Activated T-cell treated with anti-CD3 and anti-CD28 coated beads for 48 hours (primary cell): ENCODE measurements at regions not wholly inside any gene's neighbourhood (a gene's known extent, or its start where the extent isn't known, plus 50 kb on each side); places are given as distances from the start of the nearest gene placed in this dataset.
"Not testable (repeated sequence)": the region's sequence is repeated elsewhere in the genome, so short reads cannot be mapped to it uniquely, and the experiment has no call there.

ENCODE experiments used
- DNase-seq: peaks from one replicate; pipeline ENCODE4 v3.0.0-alpha.2; 2020; ENCODE audit warnings: low read depth

DNA sequence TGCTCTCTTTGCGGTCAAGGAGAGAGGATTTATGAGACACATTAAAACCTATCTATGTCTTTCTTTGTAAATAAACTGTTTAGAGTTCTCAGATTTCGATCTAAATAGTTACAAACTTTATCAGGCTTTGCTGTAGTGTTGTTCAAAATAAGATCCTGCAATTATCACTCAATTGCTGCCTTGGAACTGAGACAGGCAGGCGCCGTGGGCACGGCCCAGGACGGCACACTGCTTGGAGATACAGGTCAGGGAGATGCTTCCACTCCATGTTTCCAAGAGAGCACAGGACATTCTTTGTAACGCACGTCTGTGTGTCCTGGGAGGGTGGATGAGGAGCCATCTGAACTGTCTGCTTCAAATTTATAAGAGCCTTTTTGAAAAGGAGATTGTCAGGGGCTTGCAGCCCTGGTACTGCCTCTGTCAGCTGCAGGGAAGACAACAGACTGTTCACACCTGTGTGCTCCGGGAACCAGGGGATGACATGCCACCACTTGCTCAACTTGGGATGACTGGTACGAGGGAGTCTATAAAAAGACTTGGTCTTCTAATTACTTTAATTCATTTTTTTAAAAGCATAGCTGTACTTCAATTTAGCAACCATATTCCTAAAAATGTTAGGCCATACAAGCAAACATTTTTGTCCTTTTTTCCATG is 472.9 kb upstream of the RUNX1 start:
- DNase-seq: no peak

DNA sequence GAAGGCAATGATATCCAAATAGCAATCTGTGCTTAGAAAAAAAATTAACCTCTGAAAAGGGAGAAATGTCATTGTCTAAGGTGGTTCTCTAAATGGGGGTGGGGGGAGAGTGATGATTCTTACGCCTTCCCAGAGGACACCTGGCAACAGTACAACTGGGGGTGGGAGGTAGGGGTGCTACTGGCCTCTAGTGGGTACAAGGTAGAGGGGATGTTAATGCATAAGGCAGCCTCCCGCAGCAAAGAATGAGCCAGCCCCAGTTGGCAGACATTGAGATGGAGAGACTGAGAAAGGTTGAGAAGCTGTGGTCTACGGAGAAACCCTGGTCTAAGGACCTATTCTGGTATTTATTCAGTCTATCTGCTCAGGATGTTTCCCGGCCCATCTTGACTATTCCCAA is 472.2 kb upstream of the RUNX1 start:
- no peak for DNase-seq

DNA sequence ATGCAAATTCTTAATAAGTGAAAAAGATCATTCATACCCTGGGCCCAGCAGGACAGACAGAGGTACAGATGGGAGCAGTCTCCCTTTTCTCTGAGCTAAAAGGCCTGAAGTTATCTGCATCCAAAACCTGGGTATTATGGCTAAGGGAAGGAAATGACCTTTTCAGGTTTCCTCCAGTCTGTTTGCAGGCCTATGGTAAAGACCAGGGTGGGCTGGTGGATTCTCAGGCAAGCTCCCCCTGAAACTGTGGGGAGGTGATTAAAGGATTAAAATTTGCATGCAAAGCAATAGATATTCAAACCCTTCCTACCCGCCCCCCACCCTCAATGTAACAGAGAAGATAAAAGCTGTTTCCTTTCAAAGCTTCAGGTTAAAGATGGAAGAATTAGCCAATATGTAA is 471.8 kb upstream of the RUNX1 start:
- DNase-seq: no peak

DNA sequence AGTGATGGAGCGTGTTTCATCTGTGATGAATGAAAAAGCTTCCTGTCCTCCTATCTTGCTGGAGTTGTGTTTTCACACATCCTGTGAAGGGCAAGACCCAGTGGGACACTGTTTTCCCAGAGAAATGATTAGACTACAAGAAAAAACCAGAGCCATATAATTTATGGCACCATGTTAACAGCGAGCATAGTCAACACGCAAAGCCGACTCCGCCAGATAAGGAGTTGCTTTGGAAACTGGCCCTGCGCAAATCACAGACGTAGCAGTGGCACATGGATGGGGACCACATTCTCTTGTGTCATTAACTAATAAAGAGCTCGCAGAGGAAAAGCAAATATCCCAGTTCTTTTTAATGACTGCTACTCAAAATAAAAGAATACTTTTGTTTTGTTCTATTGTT is 471.2 kb upstream of the RUNX1 start:
- DNase-seq: no peak

DNA sequence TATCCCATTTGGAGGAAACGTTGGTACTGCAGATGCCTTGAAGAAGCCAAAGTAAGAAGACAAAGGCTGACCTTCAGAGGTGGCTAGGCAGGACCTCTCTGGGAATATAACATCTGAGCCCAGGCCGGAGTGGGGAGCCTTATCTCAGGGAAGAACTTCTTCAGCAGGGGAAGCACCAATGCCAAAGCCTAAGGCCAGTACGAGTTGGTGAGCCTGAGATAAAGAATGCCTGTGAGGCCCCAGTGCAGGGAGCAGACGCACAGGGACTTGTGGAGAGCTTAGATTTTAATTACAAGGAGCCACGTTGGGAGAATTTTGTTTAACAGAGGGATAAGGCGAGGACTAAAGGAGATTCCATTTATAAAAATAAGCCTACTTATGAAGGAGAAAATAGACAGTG is 468.8 kb upstream of the RUNX1 start:
- DNase-seq: no peak

DNA sequence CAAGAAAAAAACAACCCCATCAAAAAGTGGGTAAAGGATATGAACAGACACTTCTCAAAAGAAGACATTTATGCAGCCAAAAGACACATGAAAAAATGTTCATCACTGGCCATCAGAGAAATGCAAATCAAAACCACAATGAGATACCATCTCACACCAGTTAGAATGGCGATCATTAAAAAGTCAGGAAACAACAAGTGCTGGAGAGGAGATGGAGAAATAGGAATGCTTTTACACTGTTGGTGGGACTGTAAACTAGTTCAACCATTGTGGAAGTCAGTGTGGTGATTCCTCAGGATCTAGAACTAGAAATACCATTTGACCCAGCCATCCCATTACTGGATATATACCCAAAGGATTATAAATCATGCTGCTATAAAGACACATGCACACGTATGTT is 467.2 kb upstream of the RUNX1 start:
- DNase-seq: not testable (repeated sequence)

DNA sequence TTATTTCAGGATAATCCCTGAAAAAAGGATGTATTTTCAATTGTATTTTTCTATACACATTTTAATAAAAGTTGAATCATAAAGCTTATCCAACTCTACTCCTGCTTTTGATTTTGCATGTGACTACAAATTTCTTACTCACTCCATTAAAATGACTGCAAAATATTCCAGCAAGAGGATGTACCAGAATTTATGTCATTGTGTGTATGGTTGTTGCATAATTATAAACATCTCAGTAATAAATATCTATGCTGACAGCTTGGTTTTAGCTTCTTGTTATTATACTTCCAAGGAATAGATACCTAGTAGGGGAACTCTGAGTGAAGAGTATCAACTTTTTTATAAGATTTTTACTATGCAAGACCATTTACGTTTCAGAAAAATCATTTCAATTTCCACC is 463.2 kb upstream of the RUNX1 start:
- no peak for DNase-seq

DNA sequence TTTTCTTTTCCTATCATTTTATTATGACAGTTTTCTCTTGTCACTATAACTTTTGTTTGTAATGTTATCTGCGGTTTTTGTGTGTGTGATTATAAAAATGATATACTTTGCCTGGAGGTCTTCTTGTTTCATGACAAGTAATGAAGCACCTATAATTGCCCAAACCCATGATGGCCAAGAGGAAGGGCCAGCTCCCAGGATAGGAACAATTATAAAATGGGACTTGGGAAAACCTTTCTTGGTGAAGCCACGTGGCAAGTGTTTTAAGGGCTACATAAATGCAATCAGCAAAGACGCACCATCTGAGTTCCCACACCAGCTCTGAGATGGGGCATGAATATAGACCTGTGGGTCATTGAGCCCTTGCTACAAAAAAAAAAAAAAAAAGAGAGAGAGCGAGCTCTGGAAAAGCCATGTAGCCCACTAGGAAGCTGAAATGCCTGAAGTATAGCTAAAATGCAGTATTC is 462.6 kb upstream of the RUNX1 start:
- no peak for DNase-seq

DNA sequence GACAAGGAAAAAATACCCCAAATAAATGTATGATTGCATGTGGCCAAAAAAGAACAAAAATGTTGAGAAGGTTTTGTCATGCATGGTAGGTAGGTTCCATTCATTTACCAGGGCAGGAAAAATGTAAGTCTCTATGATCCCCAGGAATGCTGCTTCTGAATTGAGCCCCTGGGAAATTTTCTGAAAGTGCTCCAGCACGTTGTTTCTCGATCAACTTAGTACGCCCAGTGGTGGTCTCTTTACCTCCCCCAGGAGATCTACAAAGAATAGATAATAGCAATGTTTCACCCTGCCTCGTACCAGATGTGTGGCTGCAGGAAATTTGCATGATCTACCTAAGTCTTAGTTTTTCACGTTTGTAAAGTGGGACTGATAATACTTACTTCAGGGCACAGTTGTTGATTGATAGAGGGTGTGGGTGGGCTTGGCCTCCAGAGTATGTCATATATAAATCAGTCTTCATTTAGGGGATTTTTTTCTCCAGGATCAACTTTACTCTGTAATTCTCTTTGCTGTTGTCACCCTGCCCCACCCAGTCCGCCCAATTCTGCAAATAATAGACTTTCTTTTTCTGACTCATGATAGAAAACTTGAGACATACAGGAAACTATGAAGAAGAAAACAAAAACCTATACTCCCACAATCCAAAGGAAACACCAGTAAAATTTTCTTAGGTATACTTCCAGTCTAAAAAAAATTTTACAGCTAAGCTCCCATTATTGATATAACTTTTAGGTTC is 462.0 kb upstream of the RUNX1 start:
- DNase-seq: no peak

DNA sequence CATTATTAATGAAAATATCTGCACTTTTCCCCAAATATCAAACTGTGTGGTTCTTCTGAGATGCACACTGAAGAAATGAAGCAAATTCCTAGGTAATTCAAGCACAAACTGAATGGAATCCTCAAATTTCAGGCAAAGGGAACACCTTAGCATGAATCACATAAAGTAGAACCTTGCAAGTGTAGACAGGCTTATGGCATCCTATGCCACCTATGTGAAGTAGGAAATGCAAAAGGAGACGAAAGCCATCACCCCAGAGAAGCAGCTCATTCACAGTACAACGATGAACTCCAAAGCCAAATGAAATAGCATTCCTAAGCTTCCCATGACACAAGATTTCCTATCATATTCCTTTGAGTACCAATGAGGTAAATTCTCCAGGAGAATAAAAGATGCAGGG is 461.2 kb upstream of the RUNX1 start:
- DNase-seq: no peak

DNA sequence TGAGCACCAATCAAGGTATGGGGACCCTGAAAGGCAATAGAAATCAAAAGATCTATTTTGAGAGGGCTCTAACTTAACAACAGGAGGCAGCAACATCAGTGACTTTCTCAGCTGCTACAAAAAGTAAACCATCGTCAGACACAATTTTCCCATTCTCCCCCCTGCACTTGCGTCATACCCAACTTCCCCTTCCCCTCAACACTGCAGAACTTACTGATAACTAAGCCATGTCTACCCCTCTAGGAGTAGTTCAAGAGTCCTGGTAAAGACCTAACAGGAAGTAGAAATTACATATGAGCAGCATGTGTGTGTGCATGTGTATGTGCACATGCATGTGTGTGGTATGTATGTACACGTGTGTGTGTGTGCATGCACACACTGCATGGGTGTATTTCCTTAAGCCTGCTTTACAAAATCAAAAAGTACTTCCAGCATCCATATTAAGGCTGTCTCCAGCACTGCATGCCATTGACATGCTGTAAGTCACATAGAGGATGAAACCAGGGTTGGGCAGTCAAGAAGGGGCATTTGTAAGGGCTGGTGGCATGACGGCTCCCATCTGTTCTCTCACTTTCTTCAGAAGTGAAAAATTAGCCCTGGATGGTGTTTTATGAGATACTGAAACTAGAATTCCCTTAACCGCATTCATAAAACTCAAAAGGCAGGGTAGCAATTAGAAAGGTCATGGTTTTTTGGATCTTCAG is 460.1 kb upstream of the RUNX1 start:
- no peak for DNase-seq

DNA sequence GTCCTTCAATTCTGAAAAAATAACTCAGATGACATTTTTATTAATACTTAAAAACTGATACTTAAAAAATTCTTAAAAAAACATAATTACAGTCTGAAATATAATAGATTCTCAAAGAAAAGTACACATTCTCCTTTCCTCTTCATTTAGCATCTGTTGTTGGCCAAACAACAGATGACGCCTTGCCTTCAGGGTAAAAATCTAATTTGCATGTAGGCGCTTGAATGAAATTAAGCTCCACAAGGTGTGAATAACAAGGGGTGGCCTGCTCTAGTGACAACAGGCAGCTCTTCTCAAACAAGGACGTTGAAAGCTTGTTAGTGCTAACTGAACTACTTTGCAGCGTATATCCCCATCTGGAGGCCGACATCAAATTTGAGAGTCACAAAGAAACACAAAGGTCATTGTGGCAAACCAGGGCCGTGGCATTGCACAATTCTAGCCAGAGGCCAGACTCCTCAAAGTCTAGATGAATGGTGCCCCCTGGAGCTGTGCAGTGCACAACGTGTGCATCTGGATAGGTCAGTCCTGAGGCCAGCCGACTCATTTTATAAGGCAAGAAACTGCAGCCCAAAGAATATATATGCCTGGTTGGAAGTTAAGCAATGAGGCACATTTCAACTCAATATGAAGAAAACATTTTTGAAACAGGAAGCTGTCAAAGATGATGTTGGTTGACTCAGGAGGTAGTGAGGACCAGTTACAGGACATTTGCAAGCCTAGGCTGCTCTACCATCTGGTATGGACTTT is 459.2 kb upstream of the RUNX1 start:
- no peak for DNase-seq

DNA sequence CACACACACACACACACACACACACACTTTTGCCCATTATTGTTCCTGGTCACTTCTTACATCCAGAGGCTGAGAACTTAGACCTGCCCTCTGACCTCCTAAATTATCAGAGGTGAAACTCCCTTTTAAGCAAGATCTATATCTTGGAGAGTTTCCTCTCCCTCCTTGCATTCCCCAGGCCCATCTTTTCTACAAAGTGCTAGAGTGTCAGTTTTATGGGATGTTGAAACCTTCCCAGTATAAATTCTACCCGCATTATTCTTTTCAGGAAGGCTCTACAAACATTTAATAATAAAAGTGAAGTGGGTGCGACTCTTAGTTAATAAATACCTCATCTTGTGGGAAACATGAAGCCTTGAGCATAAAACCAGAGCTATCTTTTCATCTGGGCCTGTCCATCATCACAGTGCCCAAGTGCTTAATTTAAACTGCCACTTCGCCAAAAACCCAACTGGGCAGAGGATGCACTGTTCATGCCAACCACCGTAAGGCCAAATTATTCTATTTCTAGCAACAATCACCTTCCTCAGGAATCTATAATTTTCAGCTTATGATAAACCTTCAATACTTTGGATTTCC is 458.2 kb upstream of the RUNX1 start:
- no peak for DNase-seq

DNA sequence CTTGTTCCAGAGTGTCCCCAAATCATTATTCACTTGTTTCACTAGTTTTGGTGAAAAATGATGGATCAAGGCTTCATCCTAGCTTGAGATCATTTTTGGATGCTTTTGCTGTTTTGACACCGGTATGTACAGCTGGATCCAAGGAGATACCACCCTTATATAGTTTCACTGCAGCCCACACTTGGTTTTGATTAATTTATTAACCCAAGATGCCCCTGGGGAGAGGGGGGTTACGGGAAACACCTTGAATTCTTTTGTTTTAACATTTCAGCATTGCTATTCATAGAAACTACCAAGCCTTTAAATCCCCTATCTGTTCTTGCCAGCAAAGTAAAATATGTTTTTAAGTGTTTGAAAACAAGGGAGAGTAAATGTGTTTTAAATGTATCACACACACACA is 457.7 kb upstream of the RUNX1 start:
- DNase-seq: no peak

DNA sequence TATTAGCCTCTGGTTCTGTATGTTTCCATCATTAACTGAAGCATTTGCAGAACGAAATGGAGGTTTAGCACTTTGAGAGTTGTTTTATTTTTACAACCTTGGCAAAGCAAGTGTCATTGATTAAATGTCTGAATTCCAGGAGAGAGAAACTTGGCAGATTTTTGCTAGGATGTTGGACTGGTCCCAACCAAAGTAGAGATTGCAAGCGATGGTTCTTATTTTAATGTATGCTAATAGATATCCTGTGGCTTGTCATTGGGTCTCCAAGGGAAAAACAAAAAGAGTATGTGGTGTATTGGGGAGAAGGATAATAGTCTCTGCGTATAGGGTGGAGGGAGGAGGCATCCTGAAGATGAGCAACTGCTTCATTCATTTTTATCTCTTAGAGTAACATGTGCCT is 457.2 kb upstream of the RUNX1 start:
- no peak for DNase-seq

DNA sequence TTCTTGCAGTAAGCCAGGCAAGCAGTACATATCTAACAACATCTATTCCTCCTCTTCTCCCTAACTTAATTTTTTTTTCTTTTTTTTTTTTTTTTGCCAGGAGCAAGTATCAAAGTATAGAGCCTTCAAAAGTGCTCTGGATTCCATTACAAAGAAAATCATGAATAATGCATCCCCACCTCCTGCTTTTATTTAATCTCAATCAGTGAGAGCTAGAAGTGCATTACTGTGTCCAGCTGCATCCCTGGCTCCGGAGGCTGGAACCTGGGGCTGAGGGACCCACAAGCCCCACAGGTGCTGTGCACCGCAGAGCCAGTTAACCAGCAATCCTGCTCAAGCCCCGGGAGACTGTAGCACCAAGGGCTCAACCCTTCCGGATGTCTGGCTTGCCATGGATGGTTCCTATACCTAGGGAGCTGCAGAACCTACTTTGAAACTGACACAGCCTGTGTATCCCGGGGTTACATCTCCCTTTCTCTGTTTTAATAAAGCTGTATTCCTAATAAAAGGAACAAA is 455.9 kb upstream of the RUNX1 start:
- no peak for DNase-seq

DNA sequence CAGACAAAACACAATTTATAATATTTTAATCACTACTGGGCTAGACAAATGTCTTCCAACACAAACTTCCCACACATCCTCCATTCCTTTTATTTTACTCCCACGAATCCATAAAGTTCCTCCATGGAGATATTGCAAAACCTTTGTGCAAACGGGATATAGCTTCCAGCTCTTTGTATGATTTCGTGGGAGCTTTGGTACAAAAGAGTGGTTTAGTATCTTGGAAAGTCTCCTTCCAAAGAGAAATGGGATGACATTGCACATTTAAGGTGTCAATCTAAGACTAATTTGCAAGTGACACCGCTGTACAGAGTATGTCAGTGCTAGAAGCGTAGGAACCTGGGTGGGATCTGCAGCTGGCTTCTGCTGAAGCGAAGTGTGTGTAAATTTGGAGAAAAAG is 455.2 kb upstream of the RUNX1 start:
- DNase-seq: no peak

DNA sequence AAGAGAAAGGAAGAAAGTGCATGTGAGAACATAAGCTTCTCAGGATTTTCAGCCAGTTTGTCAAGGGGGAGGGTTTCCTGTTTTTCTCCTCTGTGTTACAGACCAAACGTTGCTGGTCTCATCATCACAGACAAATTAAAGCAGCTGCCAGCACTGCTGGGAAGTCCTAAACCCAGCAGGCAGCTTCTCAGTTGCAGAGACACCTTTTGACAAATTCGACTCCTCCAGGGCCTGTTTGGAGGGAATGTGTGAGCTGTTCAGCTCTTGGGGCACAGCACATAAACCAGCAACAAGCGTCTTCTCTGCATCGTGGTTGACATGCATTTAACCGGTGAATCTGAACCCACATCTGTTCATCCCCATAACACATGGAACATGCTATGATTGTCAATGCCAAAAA is 454.6 kb upstream of the RUNX1 start:
- DNase-seq: no peak

DNA sequence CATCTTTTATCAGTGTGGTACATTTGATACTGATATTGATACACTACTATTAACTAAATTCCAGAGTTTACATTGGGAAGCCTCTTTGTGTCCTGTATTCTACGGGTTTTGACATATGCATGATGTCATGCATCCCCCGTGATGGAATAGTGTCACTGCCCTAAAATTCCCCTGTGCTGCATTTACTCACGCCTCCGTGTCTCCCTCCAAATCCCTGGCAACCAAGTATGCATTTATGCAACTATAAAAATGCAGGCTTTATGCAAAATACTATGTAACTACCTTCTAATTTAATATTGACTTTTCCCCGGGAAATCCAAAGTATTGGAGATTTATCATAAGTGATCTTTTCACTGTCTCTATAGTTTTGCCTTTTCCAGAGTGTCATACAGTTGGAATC is 453.7 kb upstream of the RUNX1 start:
- DNase-seq: no peak

DNA sequence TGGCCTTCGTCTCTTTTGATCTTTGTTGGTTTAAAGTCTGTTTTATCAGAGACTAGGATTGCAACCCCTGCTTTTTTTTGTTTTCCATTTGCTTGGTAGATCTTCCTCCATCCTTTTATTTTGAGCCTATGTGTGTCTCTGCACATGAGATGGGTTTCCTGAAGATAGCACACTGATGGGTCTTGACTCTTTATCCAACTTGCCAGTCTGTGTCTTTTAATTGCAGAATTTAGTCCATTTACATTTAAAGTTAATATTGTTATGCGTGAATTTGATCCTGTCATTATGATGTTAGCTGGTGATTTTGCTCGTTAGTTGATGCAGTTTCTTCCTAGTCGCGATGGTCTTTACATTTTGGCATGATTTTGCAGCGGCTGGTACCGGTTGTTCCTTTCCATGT is 448.4 kb upstream of the RUNX1 start:
- not testable (repeated sequence) for DNase-seq

DNA sequence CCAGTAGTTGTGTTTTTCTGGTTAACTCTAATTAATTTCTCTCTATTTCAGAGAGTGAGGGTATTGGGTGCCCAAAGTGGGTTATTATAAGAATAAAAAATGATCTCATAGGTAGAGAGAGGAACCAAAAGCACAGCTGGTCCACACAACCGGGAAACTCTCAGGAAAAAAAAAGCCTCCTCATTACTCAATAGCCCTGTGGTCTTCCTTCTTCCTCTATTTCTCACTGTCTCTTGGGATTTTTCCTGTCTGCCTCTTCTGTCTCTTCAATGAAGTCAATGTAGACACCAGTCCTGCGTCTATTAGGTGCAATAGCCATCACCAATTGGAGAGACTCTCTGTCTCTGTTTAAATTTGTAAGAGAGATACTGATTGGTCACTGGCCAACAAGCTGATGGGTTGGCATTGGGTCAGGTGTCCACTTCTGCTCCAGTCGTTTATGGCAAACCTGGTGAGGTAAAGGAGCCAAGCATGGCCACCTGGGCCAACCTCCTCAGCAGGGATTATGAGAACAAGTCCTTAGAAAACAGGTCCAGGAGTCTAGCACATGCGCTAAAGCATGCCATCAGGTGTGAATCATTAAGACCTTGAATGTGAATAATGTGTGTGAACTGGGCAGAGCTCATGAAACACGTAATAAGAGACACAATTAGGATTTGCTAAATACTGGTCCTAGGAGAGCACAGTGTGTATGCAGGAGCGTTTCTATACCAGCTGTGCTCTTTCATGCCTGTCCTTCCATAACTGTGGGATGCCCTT is 443.0 kb upstream of the RUNX1 start:
- DNase-seq: no peak
